ENCODE measurements at regions not wholly inside any gene's neighbourhood (a gene's known extent, or its start where the extent isn't known, plus 50 kb on each side); places are given as distances from the start of the nearest gene placed in this dataset.

- no peak for DNase-seq
Observed at GRCh38 chr1:199851439-199852140, 175.9 kb upstream of the NR5A2 start.

- no peak for DNase-seq
Observed at GRCh38 chr1:199854686-199855321, 172.7 kb upstream of the NR5A2 start.

- peak in 1 of 3 donors; percentile 67 for DNase-seq
Observed at GRCh38 chr1:199855580-199855979, 171.9 kb upstream of the NR5A2 start.

GRCh38 chr1:199856216-199856780 is 171.2 kb upstream of the NR5A2 start:
- no peak for DNase-seq

GRCh38 chr1:199857108-199857507 is 170.4 kb upstream of the NR5A2 start:
- DNase-seq, result peak in 1 of 3 donors; percentile 37

- DNase-seq, result no peak
Observed at GRCh38 chr1:199857516-199857915, 170.0 kb upstream of the NR5A2 start.

- no peak for DNase-seq
Observed at GRCh38 chr1:199858171-199858570, 169.3 kb upstream of the NR5A2 start.

GRCh38 chr1:199858856-199859255 is 168.7 kb upstream of the NR5A2 start:
- no peak for DNase-seq

GRCh38 chr1:199859491-199859933 is 168.0 kb upstream of the NR5A2 start:
- DNase-seq, result peak; percentile 33 to 74 (median 66)

GRCh38 chr1:199861020-199861795 is 166.3 kb upstream of the NR5A2 start:
- DNase-seq, result no peak

- no peak for DNase-seq
Observed at GRCh38 chr1:199862047-199862446, 165.5 kb upstream of the NR5A2 start.

GRCh38 chr1:199866210-199866617 is 161.3 kb upstream of the NR5A2 start:
- no peak for DNase-seq

- no peak for DNase-seq
Observed at GRCh38 chr1:199867601-199868000, 159.9 kb upstream of the NR5A2 start.

GRCh38 chr1:199868777-199869176 is 158.7 kb upstream of the NR5A2 start:
- DNase-seq, result no peak

- no peak for DNase-seq
Observed at GRCh38 chr1:199875337-199875736, 152.2 kb upstream of the NR5A2 start.

GRCh38 chr1:199875856-199876255 is 151.7 kb upstream of the NR5A2 start:
- DNase-seq, result no peak

GRCh38 chr1:199877526-199878384 is 149.8 kb upstream of the NR5A2 start:
- DNase-seq, result no peak

- DNase-seq, result no peak
Observed at GRCh38 chr1:199878823-199879222, 148.7 kb upstream of the NR5A2 start.

- no peak for DNase-seq
Observed at GRCh38 chr1:199898654-199899053, 128.9 kb upstream of the NR5A2 start.

- DNase-seq, result no peak
Observed at GRCh38 chr1:199901341-199901740, 126.2 kb upstream of the NR5A2 start.

- DNase-seq, result no peak
Observed at GRCh38 chr1:199907361-199907760, 120.1 kb upstream of the NR5A2 start.

Data from muscle of back (tissue), 3 donors.